Peyer's patch (tissue), 4 donors: ENCODE measurements at regions not wholly inside any gene's neighbourhood (a gene's known extent, or its start where the extent isn't known, plus 50 kb on each side); places are given as distances from the start of the nearest gene placed in this dataset.

ENCODE experiments used
- POLR2A ChIP-seq, 2 donors: fragments of 450-650 bp; IDR thresholded peaks; one replicate each; pipeline ENCODE4 v1.5.1; 2017; ENCODE audit warnings: antibody characterized with exemption in 2 of 2, mild to moderate bottlenecking in 2 of 2, moderate library complexity in 2 of 2
- TF ChIP-seq, protein P1 (sequence below), 6 experiments: fragments of 450-650 bp in 4 of 6; fragments of 200-600 bp in 2 of 6; sonication (generic) in 1 of 6; IDR thresholded peaks; one replicate each; pipeline ENCODE4 v1.5.1; 2017 to 2019; ENCODE audit warnings: antibody characterized with exemption in 6 of 6, mild to moderate bottlenecking in 3 of 6, moderate library complexity in 1 of 6

GRCh38 chr5:8826508-8826907 lies 719.4 kb downstream of the SEMA5A start:
- TF ChIP-seq, protein P1, sequence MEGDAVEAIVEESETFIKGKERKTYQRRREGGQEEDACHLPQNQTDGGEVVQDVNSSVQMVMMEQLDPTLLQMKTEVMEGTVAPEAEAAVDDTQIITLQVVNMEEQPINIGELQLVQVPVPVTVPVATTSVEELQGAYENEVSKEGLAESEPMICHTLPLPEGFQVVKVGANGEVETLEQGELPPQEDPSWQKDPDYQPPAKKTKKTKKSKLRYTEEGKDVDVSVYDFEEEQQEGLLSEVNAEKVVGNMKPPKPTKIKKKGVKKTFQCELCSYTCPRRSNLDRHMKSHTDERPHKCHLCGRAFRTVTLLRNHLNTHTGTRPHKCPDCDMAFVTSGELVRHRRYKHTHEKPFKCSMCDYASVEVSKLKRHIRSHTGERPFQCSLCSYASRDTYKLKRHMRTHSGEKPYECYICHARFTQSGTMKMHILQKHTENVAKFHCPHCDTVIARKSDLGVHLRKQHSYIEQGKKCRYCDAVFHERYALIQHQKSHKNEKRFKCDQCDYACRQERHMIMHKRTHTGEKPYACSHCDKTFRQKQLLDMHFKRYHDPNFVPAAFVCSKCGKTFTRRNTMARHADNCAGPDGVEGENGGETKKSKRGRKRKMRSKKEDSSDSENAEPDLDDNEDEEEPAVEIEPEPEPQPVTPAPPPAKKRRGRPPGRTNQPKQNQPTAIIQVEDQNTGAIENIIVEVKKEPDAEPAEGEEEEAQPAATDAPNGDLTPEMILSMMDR (IDR thresholded peaks at IDR 0.05) = no peak
- TF ChIP-seq POLR2A (IDR thresholded peaks at IDR 0.05) = no peak
